NCI-H82 (cell line): ENCODE measurements at regions not wholly inside any gene's neighbourhood (a gene's known extent, or its start where the extent isn't known, plus 50 kb on each side); places are given as distances from the start of the nearest gene placed in this dataset.

Source experiments
- DNase-seq: peaks from one replicate; lab custom pipeline; 2025; lab: John Stamatoyannopoulos, UW

- no peak for DNase-seq
These were observed 193.0 kb upstream of the THSD7B start for GRCh38 chr2:136572335-136572734.

GRCh38 chr2:136557203-136557602 is 208.1 kb upstream of the THSD7B start:
- no peak for DNase-seq

- no peak for DNase-seq
These were observed 215.2 kb upstream of the THSD7B start for GRCh38 chr2:136550181-136550580.

GRCh38 chr2:136539355-136539754 is 226.0 kb upstream of the THSD7B start:
- DNase-seq, result no peak

- no peak for DNase-seq
These were observed 226.9 kb upstream of the THSD7B start for GRCh38 chr2:136538489-136538888.

GRCh38 chr2:136534811-136535210 is 230.5 kb upstream of the THSD7B start:
- DNase-seq, result no peak

GRCh38 chr2:136532171-136532570 is 233.2 kb upstream of the THSD7B start:
- DNase-seq, result no peak

- no peak for DNase-seq
These were observed 233.6 kb upstream of the THSD7B start for GRCh38 chr2:136531731-136532130.

- no peak for DNase-seq
These were observed 235.2 kb upstream of the THSD7B start for GRCh38 chr2:136530146-136530545.

- no peak for DNase-seq
These were observed 237.8 kb upstream of the THSD7B start for GRCh38 chr2:136527560-136527959.

- DNase-seq, result no peak
These were observed 242.6 kb upstream of the THSD7B start for GRCh38 chr2:136522724-136523123.

- DNase-seq, result no peak
These were observed 247.6 kb upstream of the THSD7B start for GRCh38 chr2:136517716-136518115.

GRCh38 chr2:136510244-136510643 is 255.1 kb upstream of the THSD7B start:
- peak; percentile 19 for DNase-seq

- no peak for DNase-seq
These were observed 259.9 kb upstream of the THSD7B start for GRCh38 chr2:136505462-136505861.

GRCh38 chr2:136502660-136503059 is 262.7 kb upstream of the THSD7B start:
- no peak for DNase-seq

GRCh38 chr2:136497709-136498108 is 267.6 kb upstream of the THSD7B start:
- no peak for DNase-seq

- DNase-seq, result no peak
These were observed 268.4 kb upstream of the THSD7B start for GRCh38 chr2:136496966-136497365.

- no peak for DNase-seq
These were observed 269.7 kb upstream of the THSD7B start for GRCh38 chr2:136495636-136496035.

- peak; percentile 18 for DNase-seq
These were observed 272.4 kb upstream of the THSD7B start for GRCh38 chr2:136492901-136493300.

- DNase-seq, result no peak
These were observed 275.2 kb upstream of the THSD7B start for GRCh38 chr2:136490100-136490499.

- DNase-seq, result no peak
These were observed 277.9 kb upstream of the THSD7B start for GRCh38 chr2:136487421-136487820.

- no peak for DNase-seq
These were observed 279.2 kb upstream of the THSD7B start for GRCh38 chr2:136486115-136486514.

- DNase-seq, result peak; percentile 90
These were observed 282.4 kb upstream of the THSD7B start for GRCh38 chr2:136482966-136483365.

- no peak for DNase-seq
These were observed 283.3 kb upstream of the THSD7B start for GRCh38 chr2:136482006-136482405.

- DNase-seq, result no peak
These were observed 285.6 kb upstream of the THSD7B start for GRCh38 chr2:136479696-136480095.
